GM10248 (cell line): ENCODE measurements at regions not wholly inside any gene's neighbourhood (a gene's known extent, or its start where the extent isn't known, plus 50 kb on each side); places are given as distances from the start of the nearest gene placed in this dataset.

Experiments
- CTCF ChIA-PET: fragments of 300-600 bp; sonication (Branson Sonifier 250); formaldehyde crosslinking; extraction: SDS; loops from one replicate; lab custom pipeline; 2021; ENCODE audit warnings: antibody characterized with exemption; lab: Yijun Ruan, JAX
- POLR2A ChIA-PET: fragments of 350-650 bp; sonication (Branson Sonifier 250); formaldehyde crosslinking; extraction: SDS; loops from one replicate; lab custom pipeline; 2020; ENCODE audit warnings: antibody characterized with exemption; lab: Yijun Ruan, JAX
- DNase-seq: peaks from one replicate; pipeline ENCODE4 v3.0.0; 2012; ENCODE audit errors: extremely low spot score
- TF ChIP-seq, protein P1 (sequence below): IDR thresholded peaks from 2 replicates; pipeline ENCODE4 v1.5.1; 2012; ENCODE audit warnings: mild to moderate bottlenecking, low read depth; ENCODE audit errors: extremely low read depth, missing control alignments, control extremely low read depth

GRCh38 chr4:53801373-53801772 is 210.1 kb upstream of the LNX1 start:
- POLR2A ChIA-PET: no interaction called here
- CTCF ChIA-PET: interaction anchor here (1.2 to 2.7 kb wide), 3 partner anchors 13 to 95 kb away, joined by 3 to 14 read pairs (median 5); no protein-coding TSS in a partner anchor
- TF ChIP-seq, protein P1, sequence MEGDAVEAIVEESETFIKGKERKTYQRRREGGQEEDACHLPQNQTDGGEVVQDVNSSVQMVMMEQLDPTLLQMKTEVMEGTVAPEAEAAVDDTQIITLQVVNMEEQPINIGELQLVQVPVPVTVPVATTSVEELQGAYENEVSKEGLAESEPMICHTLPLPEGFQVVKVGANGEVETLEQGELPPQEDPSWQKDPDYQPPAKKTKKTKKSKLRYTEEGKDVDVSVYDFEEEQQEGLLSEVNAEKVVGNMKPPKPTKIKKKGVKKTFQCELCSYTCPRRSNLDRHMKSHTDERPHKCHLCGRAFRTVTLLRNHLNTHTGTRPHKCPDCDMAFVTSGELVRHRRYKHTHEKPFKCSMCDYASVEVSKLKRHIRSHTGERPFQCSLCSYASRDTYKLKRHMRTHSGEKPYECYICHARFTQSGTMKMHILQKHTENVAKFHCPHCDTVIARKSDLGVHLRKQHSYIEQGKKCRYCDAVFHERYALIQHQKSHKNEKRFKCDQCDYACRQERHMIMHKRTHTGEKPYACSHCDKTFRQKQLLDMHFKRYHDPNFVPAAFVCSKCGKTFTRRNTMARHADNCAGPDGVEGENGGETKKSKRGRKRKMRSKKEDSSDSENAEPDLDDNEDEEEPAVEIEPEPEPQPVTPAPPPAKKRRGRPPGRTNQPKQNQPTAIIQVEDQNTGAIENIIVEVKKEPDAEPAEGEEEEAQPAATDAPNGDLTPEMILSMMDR: no peak
- DNase-seq: no peak

- TF ChIP-seq, protein P1: no peak
- ChIA-PET CTCF (interaction anchor here (1.7 to 2.7 kb wide), 2 partner anchors 19 to 95 kb away, joined by 5 to 14 read pairs; no protein-coding TSS in a partner anchor), POLR2A (no interaction called here)
- DNase-seq: no peak
These were observed 209.5 kb upstream of the LNX1 start for GRCh38 chr4:53800741-53801140.

DNA sequence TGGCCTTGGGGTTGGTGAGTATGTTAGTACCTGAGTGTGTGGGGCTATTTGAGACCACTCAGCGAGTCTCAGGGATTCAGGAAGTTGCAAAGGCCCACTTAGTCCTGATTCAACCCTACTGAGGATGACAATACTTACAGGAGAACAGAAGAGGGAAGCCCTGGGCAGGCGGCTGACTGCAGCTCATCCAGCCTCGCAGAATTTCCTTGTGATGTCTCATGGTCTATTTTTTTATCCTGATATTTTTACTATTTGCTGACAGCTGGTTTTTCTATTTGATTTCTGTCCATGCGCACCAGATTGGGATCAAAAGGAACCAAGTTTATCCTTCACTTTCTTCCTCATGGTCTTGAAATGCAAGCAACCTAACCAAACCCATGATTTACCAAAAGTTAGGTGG is 201.8 kb upstream of the LNX1 start:
- TF ChIP-seq, protein P1: no peak
- DNase-seq: no peak
- CTCF ChIA-PET: no interaction called here
- POLR2A ChIA-PET: no interaction called here

- TF ChIP-seq, protein P1: no peak
- ChIA-PET POLR2A (no interaction called here), CTCF (no interaction called here)
- no peak for DNase-seq
These were observed 199.0 kb upstream of the LNX1 start for GRCh38 chr4:53790286-53790685.

- TF ChIP-seq, protein P1: no peak
- no peak for DNase-seq
- ChIA-PET CTCF (interaction anchor here (1.1 kb wide), 1 partner anchor 16 kb away, joined by 4 read pairs; no protein-coding TSS in a partner anchor), POLR2A (no interaction called here)
These were observed 197.3 kb upstream of the LNX1 start for GRCh38 chr4:53788621-53789020.

DNA sequence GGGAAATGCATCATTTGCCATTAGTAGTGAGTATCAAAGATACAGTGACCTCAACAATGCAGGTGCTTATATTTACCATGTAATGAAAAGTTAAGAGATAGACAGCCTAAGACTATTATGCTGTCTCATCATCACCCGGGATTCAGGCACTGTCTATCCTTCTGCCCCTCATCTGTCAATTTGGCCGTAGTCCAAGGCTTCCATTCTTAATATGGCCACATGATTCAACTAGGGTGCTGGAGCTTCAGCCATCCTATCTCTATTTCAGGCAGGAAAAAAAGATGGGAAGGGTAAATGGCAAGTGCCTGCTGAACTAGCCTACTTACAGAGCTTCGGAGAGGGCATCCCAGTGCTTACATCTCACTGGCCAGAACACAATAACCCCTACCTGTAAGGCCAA is 196.7 kb upstream of the LNX1 start:
- TF ChIP-seq, protein P1: no peak
- DNase-seq: no peak
- ChIA-PET POLR2A (no interaction called here), CTCF (interaction anchor here (1.1 kb wide), 1 partner anchor 17 kb away, joined by 4 read pairs; no protein-coding TSS in a partner anchor)
